ENCODE measurements at regions not wholly inside any gene's neighbourhood (a gene's known extent, or its start where the extent isn't known, plus 50 kb on each side); places are given as distances from the start of the nearest gene placed in this dataset.

DNA sequence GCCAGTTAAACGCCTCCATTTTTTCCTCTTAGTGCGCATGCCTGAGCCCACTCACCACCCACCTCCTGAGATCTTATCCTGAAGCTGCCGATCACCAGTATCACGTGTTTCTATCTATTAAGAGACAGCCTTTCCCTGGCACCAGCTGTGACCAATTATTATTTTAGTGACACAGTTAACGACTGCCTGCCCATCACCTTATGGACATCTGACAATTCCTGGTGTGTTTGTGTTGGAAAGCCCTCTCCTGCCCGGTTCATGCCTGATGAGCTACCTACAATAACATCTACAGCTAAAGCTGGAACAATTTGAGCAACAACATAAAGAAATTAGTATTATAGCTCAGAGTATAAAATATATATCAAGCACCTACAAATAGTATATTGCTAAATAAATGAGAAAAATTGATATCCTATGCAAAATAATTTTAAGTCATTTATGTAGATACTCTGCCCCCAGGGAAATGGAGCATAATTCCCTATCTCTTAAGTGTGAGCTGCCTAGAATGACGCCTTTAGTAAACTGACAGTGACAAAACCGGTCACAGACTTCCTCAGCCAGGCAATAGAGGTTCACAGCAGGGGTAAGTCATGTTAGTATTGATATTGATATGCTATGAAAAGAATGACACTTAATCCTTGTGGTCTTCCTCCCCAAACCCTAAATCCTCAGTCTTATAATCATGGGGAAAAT, 862.2 kb downstream of the TRAM1L1 start:
- TF ChIP-seq POLR2A (IDR thresholded peaks at IDR 0.05; ENCODE audit: low read depth, low read length) (no peak), TAF1 (IDR thresholded peaks at IDR 0.05; ENCODE audit: borderline replicate concordance, low read depth, low read length) (no peak), POLR2AphosphoS5 (IDR thresholded peaks at IDR 0.05; ENCODE audit: low read depth, low read length) (no peak)
